Loucy (cell line): ENCODE measurements at regions not wholly inside any gene's neighbourhood (a gene's known extent, or its start where the extent isn't known, plus 50 kb on each side); places are given as distances from the start of the nearest gene placed in this dataset.

Source experiments
- H2AFZ ChIP-seq: fragments of 200-600 bp; sonication (generic); 2 replicates; pipeline ENCODE4 v1.6.0; 2016; ENCODE audit warnings: antibody characterized with exemption, mild to moderate bottlenecking, low read length, moderate library complexity
- H3F3A ChIP-seq: fragments of 200-600 bp; 2 replicates; pipeline ENCODE4 v1.6.0; 2016; ENCODE audit warnings: antibody characterized with exemption, low read depth, mild to moderate bottlenecking
- H3K27me3 ChIP-seq: fragments of 200-600 bp; sonication (generic); 2 replicates; pipeline ENCODE4 v1.6.1; 2014; ENCODE audit warnings: low read length, mild to moderate bottlenecking; ENCODE audit not compliant: insufficient read depth, poor library complexity, severe bottlenecking
- H3K36me3 ChIP-seq: fragments of 200-600 bp; sonication (generic); 2 replicates; pipeline ENCODE4 v1.6.1; 2016; ENCODE audit warnings: low read length; ENCODE audit not compliant: insufficient read depth
- H3K4me1 ChIP-seq: fragments of 200-600 bp; sonication (generic); 2 replicates; pipeline ENCODE4 v1.5.1; 2014; ENCODE audit warnings: low read length, mild to moderate bottlenecking; ENCODE audit not compliant: insufficient read depth, poor library complexity, severe bottlenecking
- H3K4me2 ChIP-seq: fragments of 200-600 bp; sonication (generic); 2 replicates; pipeline ENCODE4 v1.6.0; 2014; ENCODE audit warnings: antibody characterized with exemption, low read length, low read depth, mild to moderate bottlenecking; ENCODE audit not compliant: poor library complexity, severe bottlenecking
- H3K4me3 ChIP-seq: fragments of 200-600 bp; sonication (generic); 2 replicates; pipeline ENCODE4 v1.5.1; 2014; ENCODE audit warnings: low read length, mild to moderate bottlenecking, mixed read lengths; ENCODE audit not compliant: poor library complexity, severe bottlenecking
- H3K79me2 ChIP-seq: fragments of 200-600 bp; sonication (generic); 2 replicates; pipeline ENCODE4 v1.6.1; 2014; ENCODE audit warnings: low read length; ENCODE audit not compliant: insufficient read depth
- H3K9ac ChIP-seq: fragments of 200-600 bp; sonication (generic); 2 replicates; pipeline ENCODE4 v1.6.0; 2014; ENCODE audit warnings: mild to moderate bottlenecking, low read depth, low read length, moderate library complexity; ENCODE audit not compliant: poor library complexity, severe bottlenecking
- H3K9me2 ChIP-seq: fragments of 200-600 bp; sonication (generic); replicated peaks from 2 replicates; pipeline ENCODE4 v1.6.1; 2016; ENCODE audit warnings: low read depth, low read length, mixed read lengths
- H3K9me3 ChIP-seq: fragments of 200-600 bp; sonication (generic); 2 replicates; pipeline ENCODE4 v1.6.1; 2014; ENCODE audit warnings: mild to moderate bottlenecking, antibody characterized with exemption, low read length, low read depth; ENCODE audit not compliant: insufficient read depth
- H4K20me1 ChIP-seq: fragments of 200-600 bp; sonication (generic); 2 replicates; pipeline ENCODE4 v1.6.0; 2014; ENCODE audit warnings: antibody characterized with exemption, low read length, mild to moderate bottlenecking; ENCODE audit not compliant: insufficient read depth, poor library complexity, severe bottlenecking
- CTCF ChIP-seq: fragments of 200-600 bp; sonication (generic); conservative IDR thresholded peaks from 2 replicates; pipeline ENCODE4 v1.5.1; 2014; ENCODE audit warnings: mild to moderate bottlenecking, antibody characterized with exemption, low read length
- EZH2phosphoT487 ChIP-seq: fragments of 200-600 bp; IDR thresholded peaks from 2 replicates; pipeline ENCODE4 v1.6.1; 2018; ENCODE audit warnings: antibody characterized with exemption, mild to moderate bottlenecking, moderate library complexity, borderline replicate concordance

- Histone ChIP-seq H3K4me1 (no peaks in the 10 kb centered on the region), H3K27me3 (no peaks in the 10 kb centered on the region), H3F3A (no peaks in the 10 kb centered on the region), H3K9me3 (no peaks in the 10 kb centered on the region), H3K79me2 (no peaks in the 10 kb centered on the region), H3K36me3 (no peaks in the 10 kb centered on the region), H4K20me1 (no peaks in the 10 kb centered on the region), H2AFZ (no peak overlapping the region), H3K9me2 (no peaks in the 10 kb centered on the region), H3K9ac (no peak overlapping the region), H3K4me3 (no peak overlapping the region), H3K4me2 (no peak overlapping the region)
- TF ChIP-seq CTCF (no peak), EZH2phosphoT487 (no peak)
Observed at GRCh38 chr2:31813016-31813415, 197.8 kb downstream of the MEMO1 start.

DNA sequence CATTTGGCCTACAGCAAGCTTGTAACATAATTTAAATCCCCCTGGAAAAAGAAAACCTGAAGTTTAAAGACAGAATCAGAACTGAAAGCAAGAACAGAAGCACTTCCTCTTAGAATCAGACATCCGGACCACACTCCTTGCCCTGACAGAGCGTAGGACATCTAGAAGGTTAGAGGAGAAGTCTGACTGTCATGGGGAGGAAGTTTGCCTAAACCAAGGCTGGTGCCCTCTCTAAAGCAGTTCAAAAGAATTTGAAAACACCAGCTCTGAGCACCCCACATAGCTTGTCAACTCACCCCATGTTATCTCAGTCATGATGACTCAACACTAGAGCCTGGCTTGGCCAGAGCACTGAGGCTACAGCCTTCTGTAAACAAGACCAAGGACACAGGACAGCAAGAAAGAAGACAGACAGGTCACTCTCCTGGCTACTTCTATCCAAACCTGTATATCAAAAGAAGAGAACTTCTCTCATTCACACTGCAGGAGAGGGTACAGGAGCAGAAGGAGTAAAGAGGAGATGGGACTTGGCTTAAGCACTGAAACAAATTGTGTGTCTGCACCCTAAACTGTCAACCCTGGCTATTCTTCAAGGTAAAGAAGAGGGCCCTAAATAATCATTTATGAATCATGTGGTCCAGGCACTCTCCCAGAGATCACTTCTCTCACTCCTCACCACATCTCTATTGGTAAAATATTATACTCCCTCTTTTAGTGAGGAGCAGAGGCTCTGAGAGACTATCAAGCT is 198.6 kb downstream of the MEMO1 start:
- Histone ChIP-seq H3K9me2 (no peaks in the 10 kb centered on the region), H2AFZ (no peak overlapping the region), H3K36me3 (no peaks in the 10 kb centered on the region), H3K4me3 (no peak overlapping the region), H3F3A (no peaks in the 10 kb centered on the region), H3K9me3 (no peaks in the 10 kb centered on the region), H3K27me3 (no peaks in the 10 kb centered on the region), H4K20me1 (no peaks in the 10 kb centered on the region), H3K4me2 (no peak overlapping the region), H3K9ac (no peak overlapping the region), H3K4me1 (no peaks in the 10 kb centered on the region), H3K79me2 (no peaks in the 10 kb centered on the region)
- TF ChIP-seq CTCF: no peak
- no peak for TF ChIP-seq EZH2phosphoT487

DNA sequence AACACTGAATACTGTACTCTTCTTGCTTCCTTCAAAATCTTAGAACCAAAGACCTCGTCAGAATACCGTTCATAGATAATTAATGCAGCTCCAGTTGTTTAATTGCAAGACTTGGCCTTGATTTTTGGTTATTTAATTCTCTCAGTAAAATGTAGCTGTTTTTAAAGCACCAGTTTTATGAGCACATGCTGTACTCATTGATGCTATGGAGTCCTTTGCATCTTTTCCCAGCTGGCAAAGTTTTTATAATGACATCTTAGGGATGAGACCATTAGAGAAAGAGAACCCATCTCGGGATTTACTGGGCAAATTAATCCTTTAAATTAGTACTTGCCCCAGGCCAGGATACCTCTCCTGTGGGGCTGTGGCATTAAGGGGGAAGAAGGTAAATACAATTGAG is 199.3 kb downstream of the MEMO1 start:
- H3K9me3 ChIP-seq: no peaks in the 10 kb centered on the region
- no peak overlapping the region for H3K4me2 ChIP-seq
- H3K36me3 ChIP-seq: no peaks in the 10 kb centered on the region
- H4K20me1 ChIP-seq: no peaks in the 10 kb centered on the region
- no peaks in the 10 kb centered on the region for H3K27me3 ChIP-seq
- H3K9ac ChIP-seq: no peak overlapping the region
- no peaks in the 10 kb centered on the region for H3F3A ChIP-seq
- no peak for TF ChIP-seq EZH2phosphoT487
- TF ChIP-seq CTCF: no peak
- H3K79me2 ChIP-seq: no peaks in the 10 kb centered on the region
- no peaks in the 10 kb centered on the region for H3K9me2 ChIP-seq
- H3K4me3 ChIP-seq: no peak overlapping the region
- H3K4me1 ChIP-seq: no peaks in the 10 kb centered on the region
- no peak overlapping the region for H2AFZ ChIP-seq
